Kidney epithelial cell (primary cell): ENCODE measurements at regions not wholly inside any gene's neighbourhood (a gene's known extent, or its start where the extent isn't known, plus 50 kb on each side); places are given as distances from the start of the nearest gene placed in this dataset.

Experiments
- DNase-seq: peaks from one replicate; pipeline ENCODE4 v3.0.0-alpha.2; 2010; ENCODE audit warnings: low read depth
- H3K27me3 ChIP-seq: 2 replicates; pipeline ENCODE4 v1.6.0; 2011; ENCODE audit warnings: low read length; ENCODE audit not compliant: control insufficient read depth, insufficient read depth
- H3K36me3 ChIP-seq: 2 replicates; pipeline ENCODE4 v1.5.1; 2011; ENCODE audit warnings: low read length; ENCODE audit not compliant: control insufficient read depth, insufficient read depth
- H3K4me3 ChIP-seq: 2 replicates; pipeline ENCODE4 v1.5.1; 2011; ENCODE audit warnings: low read depth, mild to moderate bottlenecking, control low read depth, low read length
- CTCF ChIP-seq: IDR thresholded peaks from 2 replicates; pipeline ENCODE4 v1.5.1; 2011; ENCODE audit warnings: mild to moderate bottlenecking, moderate library complexity, low read length, control low read depth, inconsistent platforms; ENCODE audit not compliant: insufficient read depth, poor library complexity, severe bottlenecking

GRCh38 chr7:46301677-46302076 lies 380.6 kb upstream of the IGFBP3 start:
- DNase-seq: no peak
- Histone ChIP-seq H3K4me3 (no peak overlapping the region), H3K36me3 (no peaks in the 10 kb centered on the region), H3K27me3 (no peaks in the 10 kb centered on the region)
- no peak for TF ChIP-seq CTCF

GRCh38 chr7:46297515-46297914 lies 376.4 kb upstream of the IGFBP3 start:
- no peak overlapping the region for H3K4me3 ChIP-seq
- no peaks in the 10 kb centered on the region for H3K36me3 ChIP-seq
- no peaks in the 10 kb centered on the region for H3K27me3 ChIP-seq
- no peak for DNase-seq
- no peak for TF ChIP-seq CTCF

DNA sequence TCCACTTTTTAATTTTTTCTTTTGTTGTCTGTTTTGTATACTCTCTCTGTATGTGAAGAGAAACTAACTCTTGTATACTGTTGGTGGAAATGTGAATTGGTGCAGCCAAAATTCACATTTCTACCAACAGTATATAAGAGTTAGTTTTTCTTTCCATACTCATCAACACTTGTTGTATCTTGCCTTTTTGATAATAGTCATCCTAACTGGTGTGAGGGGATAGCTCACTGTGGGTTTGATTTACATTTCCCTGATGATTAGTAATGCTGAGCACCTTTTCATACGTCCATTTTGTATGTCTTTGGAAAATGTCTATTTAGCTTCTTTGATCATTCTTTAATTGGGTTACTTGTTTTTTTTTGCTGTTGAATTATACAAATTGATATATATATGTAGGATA lies 375.5 kb upstream of the IGFBP3 start:
- TF ChIP-seq CTCF: no peak
- no peaks in the 10 kb centered on the region for H3K36me3 ChIP-seq
- H3K4me3 ChIP-seq: no peak overlapping the region
- no peak for DNase-seq
- H3K27me3 ChIP-seq: no peaks in the 10 kb centered on the region

DNA sequence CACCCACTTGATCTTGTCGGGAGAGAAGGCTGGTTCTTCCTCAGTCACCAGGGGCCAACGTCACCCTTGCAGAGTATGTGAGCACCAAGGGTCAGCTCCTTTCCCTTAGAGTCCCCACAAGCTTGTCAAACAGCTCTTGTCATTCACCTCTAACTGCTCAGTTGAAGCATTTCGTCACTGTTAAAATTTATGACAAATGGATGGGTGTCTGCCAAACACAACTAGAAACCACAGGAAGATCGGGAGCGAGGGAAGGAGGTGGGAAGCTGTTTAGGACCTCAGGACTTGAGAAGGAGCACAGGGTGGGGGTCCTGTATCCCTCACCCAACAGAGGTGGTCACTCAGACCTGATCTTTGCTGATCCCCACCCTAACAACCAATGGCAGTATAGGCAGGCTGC lies 373.3 kb upstream of the IGFBP3 start:
- Histone ChIP-seq H3K27me3 (no peaks in the 10 kb centered on the region), H3K36me3 (no peaks in the 10 kb centered on the region), H3K4me3 (no peak overlapping the region)
- no peak for DNase-seq
- no peak for TF ChIP-seq CTCF

- no peak for DNase-seq
- no peaks in the 10 kb centered on the region for H3K27me3 ChIP-seq
- H3K36me3 ChIP-seq: no peaks in the 10 kb centered on the region
- no peak for TF ChIP-seq CTCF
- no peak overlapping the region for H3K4me3 ChIP-seq
These were observed 371.7 kb upstream of the IGFBP3 start for GRCh38 chr7:46292741-46293140.

DNA sequence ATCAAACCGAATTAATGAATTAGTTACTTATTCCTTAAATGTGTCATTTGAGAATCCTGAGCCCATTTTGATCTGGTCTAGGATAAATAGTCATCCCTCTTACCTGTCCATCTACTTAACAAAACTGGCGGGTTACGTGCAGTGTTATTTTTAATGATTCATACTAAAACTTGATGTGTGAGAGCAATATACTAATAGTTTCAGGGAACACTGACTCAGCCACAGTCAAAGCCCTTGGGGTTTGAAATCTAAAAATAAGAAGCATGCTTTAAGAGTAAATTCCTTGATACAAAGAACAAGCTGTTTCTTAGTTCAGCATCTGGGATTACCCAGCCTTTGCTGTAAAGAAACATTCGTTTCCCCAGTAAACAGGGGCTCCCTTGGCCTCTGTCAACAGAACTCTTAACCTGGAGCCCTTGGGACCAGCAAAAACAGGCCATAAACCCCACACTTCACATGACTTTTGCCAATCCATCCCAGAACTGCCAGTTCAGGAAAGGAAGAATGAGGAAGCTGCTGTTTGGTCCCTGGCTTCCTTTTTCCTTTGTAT lies 370.6 kb upstream of the IGFBP3 start:
- H3K36me3 ChIP-seq: no peaks in the 10 kb centered on the region
- no peak for TF ChIP-seq CTCF
- no peak for DNase-seq
- H3K4me3 ChIP-seq: no peak overlapping the region
- no peaks in the 10 kb centered on the region for H3K27me3 ChIP-seq
